ENCODE measurements at regions not wholly inside any gene's neighbourhood (a gene's known extent, or its start where the extent isn't known, plus 50 kb on each side); places are given as distances from the start of the nearest gene placed in this dataset.

DNA sequence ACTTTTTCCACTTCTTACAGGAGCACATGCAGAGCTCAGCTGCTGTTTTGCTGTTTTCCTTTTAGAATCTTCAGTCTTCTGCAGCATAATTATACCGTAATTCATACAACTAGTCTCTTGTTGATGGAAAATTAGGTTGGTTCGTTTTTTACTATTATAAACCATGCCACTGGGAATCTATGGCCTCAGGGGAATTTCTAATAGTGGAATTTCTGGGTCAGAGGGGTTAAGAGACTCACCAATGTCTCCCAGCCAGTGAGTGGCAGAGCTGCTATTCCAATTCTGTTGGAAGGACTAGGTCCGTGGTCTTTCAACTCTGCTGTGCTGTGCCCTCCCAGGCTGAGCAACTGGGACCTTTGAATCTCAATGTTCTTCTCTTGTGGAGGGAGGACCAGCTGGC, 282.5 kb downstream of the ZSWIM6 start:
- no peak for DNase-seq (ENCODE audit: low read depth)
- H3K4me3 ChIP-seq (ENCODE audit: low read length), result no peak overlapping the region
- TF ChIP-seq, protein P1, sequence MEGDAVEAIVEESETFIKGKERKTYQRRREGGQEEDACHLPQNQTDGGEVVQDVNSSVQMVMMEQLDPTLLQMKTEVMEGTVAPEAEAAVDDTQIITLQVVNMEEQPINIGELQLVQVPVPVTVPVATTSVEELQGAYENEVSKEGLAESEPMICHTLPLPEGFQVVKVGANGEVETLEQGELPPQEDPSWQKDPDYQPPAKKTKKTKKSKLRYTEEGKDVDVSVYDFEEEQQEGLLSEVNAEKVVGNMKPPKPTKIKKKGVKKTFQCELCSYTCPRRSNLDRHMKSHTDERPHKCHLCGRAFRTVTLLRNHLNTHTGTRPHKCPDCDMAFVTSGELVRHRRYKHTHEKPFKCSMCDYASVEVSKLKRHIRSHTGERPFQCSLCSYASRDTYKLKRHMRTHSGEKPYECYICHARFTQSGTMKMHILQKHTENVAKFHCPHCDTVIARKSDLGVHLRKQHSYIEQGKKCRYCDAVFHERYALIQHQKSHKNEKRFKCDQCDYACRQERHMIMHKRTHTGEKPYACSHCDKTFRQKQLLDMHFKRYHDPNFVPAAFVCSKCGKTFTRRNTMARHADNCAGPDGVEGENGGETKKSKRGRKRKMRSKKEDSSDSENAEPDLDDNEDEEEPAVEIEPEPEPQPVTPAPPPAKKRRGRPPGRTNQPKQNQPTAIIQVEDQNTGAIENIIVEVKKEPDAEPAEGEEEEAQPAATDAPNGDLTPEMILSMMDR (conservative IDR thresholded peaks at IDR 0.05; ENCODE audit: low read depth, low read length), result no peak

GRCh38 chr5:61617039-61617438, 285.0 kb downstream of the ZSWIM6 start:
- H3K4me3 ChIP-seq (ENCODE audit: low read length), result no peak overlapping the region
- TF ChIP-seq, protein P1 (conservative IDR thresholded peaks at IDR 0.05; ENCODE audit: low read depth, low read length), result no peak
- DNase-seq (ENCODE audit: low read depth), result no peak

GRCh38 chr5:61617995-61618525, 286.0 kb downstream of the ZSWIM6 start:
- H3K4me3 ChIP-seq (ENCODE audit: low read length), result no peak overlapping the region
- no peak for DNase-seq (ENCODE audit: low read depth)
- TF ChIP-seq, protein P1 (conservative IDR thresholded peaks at IDR 0.05; ENCODE audit: low read depth, low read length), result no peak

GRCh38 chr5:61618577-61618976, 286.5 kb downstream of the ZSWIM6 start:
- DNase-seq (ENCODE audit: low read depth), result no peak
- H3K4me3 ChIP-seq (ENCODE audit: low read length), result no peak overlapping the region
- TF ChIP-seq, protein P1 (conservative IDR thresholded peaks at IDR 0.05; ENCODE audit: low read depth, low read length), result no peak

DNA sequence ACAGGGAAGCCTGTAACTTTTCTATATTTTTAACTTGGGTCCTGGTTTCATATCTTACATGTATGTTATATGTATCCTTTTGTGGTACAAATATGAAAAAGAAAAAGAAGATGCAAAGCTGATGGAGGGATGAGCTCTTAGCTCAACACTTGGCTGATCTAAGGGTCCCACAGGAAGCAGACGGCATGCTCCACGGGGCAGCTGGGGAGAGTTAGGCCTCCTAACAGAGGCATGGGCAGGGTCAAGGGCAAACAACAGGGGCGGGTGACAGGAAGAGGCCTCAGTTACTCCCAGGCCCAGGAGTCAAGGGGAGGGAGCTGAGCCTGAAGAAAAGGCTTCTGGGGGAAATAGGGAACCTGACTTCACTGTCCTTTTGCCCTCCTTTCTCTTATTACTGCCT, 287.2 kb downstream of the ZSWIM6 start:
- DNase-seq (ENCODE audit: low read depth), result no peak
- H3K4me3 ChIP-seq (ENCODE audit: low read length), result no peak overlapping the region
- TF ChIP-seq, protein P1 (conservative IDR thresholded peaks at IDR 0.05; ENCODE audit: low read depth, low read length), result no peak

DNA sequence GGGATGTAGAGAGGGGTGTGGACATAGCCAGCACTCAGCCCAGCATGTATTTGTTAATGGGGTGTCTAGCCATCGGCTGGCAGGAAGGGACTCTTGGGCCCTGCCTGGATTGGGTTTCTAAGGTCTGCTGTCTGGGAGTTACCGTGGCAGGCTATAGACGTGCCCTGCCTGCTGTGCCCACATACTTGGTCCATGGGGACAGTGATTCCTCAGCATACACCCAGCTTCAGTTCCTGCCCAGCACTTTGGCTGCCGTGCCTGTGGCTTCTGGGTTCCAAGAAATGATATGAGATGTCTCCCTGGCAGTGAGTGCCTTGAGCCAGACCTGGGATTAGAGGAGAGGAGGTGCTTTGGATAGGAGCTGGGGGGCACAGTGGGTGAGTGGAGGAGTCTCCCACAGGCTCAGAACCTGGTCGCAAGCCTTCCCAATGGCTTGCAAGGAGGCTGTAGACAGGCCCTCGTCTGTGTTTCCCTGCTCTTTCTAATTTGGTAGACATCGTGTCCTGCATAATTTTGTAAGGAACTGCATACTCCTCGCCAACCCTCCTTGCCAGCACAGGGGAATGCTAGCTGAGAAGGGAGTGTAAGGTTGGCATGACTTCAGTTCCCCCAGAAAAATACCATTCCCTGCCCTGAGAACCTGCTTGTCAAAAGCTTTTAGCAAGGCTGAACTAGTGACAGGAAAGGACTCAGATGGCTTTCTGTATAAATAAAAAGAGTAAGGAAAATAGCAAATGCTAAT, 287.9 kb downstream of the ZSWIM6 start:
- DNase-seq (ENCODE audit: low read depth), result no peak
- TF ChIP-seq, protein P1 (conservative IDR thresholded peaks at IDR 0.05; ENCODE audit: low read depth, low read length), result no peak
- no peak overlapping the region for H3K4me3 ChIP-seq (ENCODE audit: low read length)

- no peak for DNase-seq (ENCODE audit: low read depth)
- TF ChIP-seq, protein P1 (conservative IDR thresholded peaks at IDR 0.05; ENCODE audit: low read depth, low read length), result no peak
Observed at GRCh38 chr5:61620699-61621182, 288.7 kb downstream of the ZSWIM6 start.

More at GRCh38 chr5:61620699-61621182, 288.7 kb downstream of the ZSWIM6 start:
- H3K4me3 ChIP-seq (ENCODE audit: low read length), result no peak overlapping the region

All from retinal pigment epithelial cell (primary cell).